ENCODE measurements at regions not wholly inside any gene's neighbourhood (a gene's known extent, or its start where the extent isn't known, plus 50 kb on each side); places are given as distances from the start of the nearest gene placed in this dataset.
"Not testable (repeated sequence)": the region's sequence is repeated elsewhere in the genome, so short reads cannot be mapped to it uniquely, and the experiment has no call there.

GRCh38 chr10:10074847-10075246 lies 942.8 kb upstream of the CELF2 start:
- not testable (repeated sequence) for TF ChIP-seq CTCF (IDR thresholded peaks at IDR 0.05; ENCODE audit: extremely low read depth in 1 of 2, insufficient read depth in 1 of 2, low read depth in 1 of 2, low read length in 2 of 2); POLR2A (IDR thresholded peaks at IDR 0.05; ENCODE audit: low read depth, low read length)

Data from endothelial cell of umbilical vein (primary cell).